PC-9 (cell line): ENCODE measurements at regions not wholly inside any gene's neighbourhood (a gene's known extent, or its start where the extent isn't known, plus 50 kb on each side); places are given as distances from the start of the nearest gene placed in this dataset.

Source experiments
- BruUV-seq: library from RNA; stranded (reverse); fragments of 400-500 nt; replicated peaks from 2 replicates; lab custom pipeline; 2021; lab: Mats Ljungman, UMichigan
- CTCF ChIA-PET: fragments of 300-600 bp; sonication (Branson Sonifier 250); formaldehyde crosslinking; loops from one replicate; lab custom pipeline; 2022; ENCODE audit warnings: antibody characterized with exemption; lab: Charles Lee
- POLR2A ChIA-PET: fragments of 300-600 bp; sonication (Branson Sonifier 250); formaldehyde crosslinking; loops from one replicate; lab custom pipeline; 2022; ENCODE audit warnings: antibody characterized with exemption; ENCODE audit not compliant: unreplicated experiment; lab: Charles Lee
- DNase-seq, 2 experiments: peaks; one replicate each; pipeline versions ENCODE4 v3.0.0 to v3.0.0-alpha.2; 2015 to 2022; ENCODE audit warnings: mixed read lengths in 1 of 2
- H2AFZ ChIP-seq: fragments of 200-600 bp; sonication (generic); 2 replicates; pipeline ENCODE4 v1.8.1; 2017; ENCODE audit warnings: antibody characterized with exemption
- H3F3A ChIP-seq: fragments of 200-600 bp; sonication (generic); 2 replicates; pipeline ENCODE4 v1.8.1; 2017; ENCODE audit warnings: antibody characterized with exemption, mild to moderate bottlenecking, low read depth; ENCODE audit not compliant: insufficient read depth
- H3K27ac ChIP-seq: fragments of 200-600 bp; sonication (generic); 2 replicates; pipeline ENCODE4 v1.6.1; 2016; ENCODE audit warnings: mixed run types
- H3K27me3 ChIP-seq: fragments of 200-600 bp; sonication (generic); 2 replicates; pipeline ENCODE4 v1.6.1; 2016; ENCODE audit warnings: low read depth, mixed run types; ENCODE audit not compliant: insufficient read depth
- H3K36me3 ChIP-seq: fragments of 200-600 bp; sonication (generic); 2 replicates; pipeline ENCODE4 v1.6.1; 2016; ENCODE audit warnings: low read depth, mixed run types
- H3K4me1 ChIP-seq: fragments of 200-600 bp; sonication (generic); replicated peaks from 2 replicates; pipeline ENCODE4 v1.6.1; 2016; ENCODE audit warnings: mixed run types; ENCODE audit not compliant: insufficient read depth
- H3K4me2 ChIP-seq: fragments of 200-600 bp; sonication (generic); 2 replicates; pipeline ENCODE4 v1.6.1; 2017; ENCODE audit warnings: mixed run types
- H3K4me3 ChIP-seq: fragments of 200-600 bp; sonication (generic); 2 replicates; pipeline ENCODE4 v1.6.1; 2016; ENCODE audit warnings: mixed run types
- H3K79me2 ChIP-seq: fragments of 200-600 bp; sonication (generic); 2 replicates; pipeline ENCODE4 v1.6.1; 2017; ENCODE audit warnings: low read depth, mixed run types
- H3K9me2 ChIP-seq: fragments of 200-600 bp; sonication (generic); 2 replicates; pipeline ENCODE4 v1.8.1; 2017; ENCODE audit warnings: mild to moderate bottlenecking; ENCODE audit not compliant: insufficient read depth
- H3K9me3 ChIP-seq: fragments of 200-600 bp; sonication (generic); 2 replicates; pipeline ENCODE4 v1.8.1; 2016; ENCODE audit warnings: low read depth; ENCODE audit not compliant: insufficient read depth
- H4K20me1 ChIP-seq: fragments of 200-600 bp; sonication (generic); 2 replicates; pipeline ENCODE4 v1.8.1; 2017; ENCODE audit not compliant: insufficient read depth
- EZH2 ChIP-seq: fragments of 200-600 bp; sonication (generic); IDR thresholded peaks from 2 replicates; pipeline ENCODE4 v1.8.0; 2017; ENCODE audit warnings: antibody characterized with exemption, low read depth
- intact Hi-C: fragments of 100-400 bp; cut with micrococcal nuclease; formaldehyde crosslinking; loops from one replicate; pipeline ENCODE4 v1.10.0; 2022; ENCODE audit not compliant: unreplicated experiment
- TF ChIP-seq, protein P1 (sequence below): fragments of 200-600 bp; sonication (generic); conservative IDR thresholded peaks from 2 replicates; pipeline ENCODE4 v1.6.1; 2017; ENCODE audit warnings: mixed run types, antibody characterized with exemption, mild to moderate bottlenecking, moderate library complexity

DNA sequence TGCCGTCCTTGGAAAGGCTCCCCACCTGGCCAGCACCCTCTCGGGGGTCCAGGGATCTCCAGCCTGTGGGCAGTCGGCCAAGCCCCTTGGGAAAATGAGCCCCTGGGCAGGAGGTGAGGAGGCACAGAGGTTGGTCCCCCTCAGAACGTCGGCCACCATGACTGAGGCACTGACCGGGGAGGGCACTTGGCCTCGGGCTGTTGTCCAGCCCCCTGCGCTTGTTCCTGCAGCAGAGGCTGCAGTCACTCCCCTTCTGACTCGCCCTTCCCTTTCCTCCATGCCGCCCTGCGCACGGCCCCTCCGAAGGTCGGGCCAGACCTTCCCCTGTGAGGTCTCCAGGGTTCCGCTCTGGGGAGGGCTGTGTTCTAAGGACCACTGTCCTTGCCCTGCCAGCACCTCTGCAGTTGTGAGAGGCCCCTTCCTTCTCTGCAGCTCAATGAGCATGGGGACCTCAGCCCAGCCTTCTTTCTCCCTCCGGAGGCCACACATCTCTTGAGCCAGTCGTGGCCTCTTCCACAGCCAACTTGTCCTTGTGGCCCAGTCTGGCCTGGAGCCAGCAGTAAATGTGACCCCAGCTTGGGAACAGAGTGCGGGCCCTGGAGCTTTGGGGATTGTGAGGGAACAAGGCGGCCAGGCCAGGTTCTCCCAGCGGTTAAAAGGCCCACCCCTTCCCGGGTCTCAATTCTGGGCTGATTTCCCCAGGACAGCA, 195.5 kb downstream of the DLL1 start:
- Histone ChIP-seq H3K27ac (no peak overlapping the region), H3K4me1 (no peaks in the 10 kb centered on the region), H4K20me1 (no peaks in the 10 kb centered on the region), H3K9me2 (no peaks in the 10 kb centered on the region), H3K4me2 (no peak overlapping the region), H3F3A (no peaks in the 10 kb centered on the region), H3K9me3 (no peaks in the 10 kb centered on the region), H3K4me3 (no peak overlapping the region), H2AFZ (no peak overlapping the region), H3K36me3 (no peaks in the 10 kb centered on the region), H3K79me2 (no peaks in the 10 kb centered on the region), H3K27me3 (peaks cover 90% of the 10 kb centered on the region)
- no peak for DNase-seq
- POLR2A ChIA-PET = no interaction called here
- CTCF ChIA-PET = no interaction called here
- intact Hi-C loops = no loop called here
- TF ChIP-seq, protein P1, sequence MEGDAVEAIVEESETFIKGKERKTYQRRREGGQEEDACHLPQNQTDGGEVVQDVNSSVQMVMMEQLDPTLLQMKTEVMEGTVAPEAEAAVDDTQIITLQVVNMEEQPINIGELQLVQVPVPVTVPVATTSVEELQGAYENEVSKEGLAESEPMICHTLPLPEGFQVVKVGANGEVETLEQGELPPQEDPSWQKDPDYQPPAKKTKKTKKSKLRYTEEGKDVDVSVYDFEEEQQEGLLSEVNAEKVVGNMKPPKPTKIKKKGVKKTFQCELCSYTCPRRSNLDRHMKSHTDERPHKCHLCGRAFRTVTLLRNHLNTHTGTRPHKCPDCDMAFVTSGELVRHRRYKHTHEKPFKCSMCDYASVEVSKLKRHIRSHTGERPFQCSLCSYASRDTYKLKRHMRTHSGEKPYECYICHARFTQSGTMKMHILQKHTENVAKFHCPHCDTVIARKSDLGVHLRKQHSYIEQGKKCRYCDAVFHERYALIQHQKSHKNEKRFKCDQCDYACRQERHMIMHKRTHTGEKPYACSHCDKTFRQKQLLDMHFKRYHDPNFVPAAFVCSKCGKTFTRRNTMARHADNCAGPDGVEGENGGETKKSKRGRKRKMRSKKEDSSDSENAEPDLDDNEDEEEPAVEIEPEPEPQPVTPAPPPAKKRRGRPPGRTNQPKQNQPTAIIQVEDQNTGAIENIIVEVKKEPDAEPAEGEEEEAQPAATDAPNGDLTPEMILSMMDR = no peak
- no peak for TF ChIP-seq EZH2
- BruUV-seq = no TSS peak

DNA sequence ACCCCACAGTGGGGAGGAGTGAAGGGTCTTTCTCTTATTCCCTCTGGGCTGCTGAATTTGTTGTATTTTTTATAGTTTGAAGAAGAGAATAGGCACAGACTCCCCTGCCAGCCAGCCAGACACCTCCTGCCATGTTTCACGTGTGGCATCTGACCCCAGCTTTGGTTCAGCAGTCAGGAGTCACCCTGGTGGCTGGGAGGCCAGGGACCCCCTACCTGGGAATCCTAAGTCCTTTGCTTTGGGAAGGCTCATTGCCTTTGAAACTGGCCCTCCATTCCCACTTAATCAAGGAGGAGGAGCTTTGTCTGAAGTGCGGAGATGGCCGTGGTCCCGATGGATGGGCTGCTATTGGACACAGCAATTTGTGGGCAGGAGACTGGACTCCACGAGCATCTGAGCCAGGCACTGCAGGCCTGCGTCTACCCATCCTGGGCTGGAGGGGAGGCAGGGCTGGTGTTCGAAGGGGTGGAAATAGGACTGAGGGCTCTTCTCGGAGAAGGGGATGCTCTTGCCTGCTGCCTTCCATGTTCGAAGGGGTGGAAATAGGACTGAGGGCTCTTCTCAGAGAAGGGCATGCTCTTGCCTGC, 196.1 kb downstream of the DLL1 start:
- Histone ChIP-seq H3K36me3 (no peaks in the 10 kb centered on the region), H3K4me3 (no peak overlapping the region), H3K27me3 (peaks cover 89% of the 10 kb centered on the region), H3K4me2 (no peak overlapping the region), H3K9me3 (no peaks in the 10 kb centered on the region), H3K27ac (no peak overlapping the region), H3F3A (no peaks in the 10 kb centered on the region), H4K20me1 (no peaks in the 10 kb centered on the region), H3K9me2 (no peaks in the 10 kb centered on the region), H3K4me1 (no peaks in the 10 kb centered on the region), H2AFZ (no peak overlapping the region), H3K79me2 (no peaks in the 10 kb centered on the region)
- intact Hi-C loops = no loop called here
- POLR2A ChIA-PET = no interaction called here
- CTCF ChIA-PET = no interaction called here
- no peak for DNase-seq
- TF ChIP-seq, protein P1 = no peak
- TF ChIP-seq EZH2 = no peak
- no TSS peak for BruUV-seq

DNA sequence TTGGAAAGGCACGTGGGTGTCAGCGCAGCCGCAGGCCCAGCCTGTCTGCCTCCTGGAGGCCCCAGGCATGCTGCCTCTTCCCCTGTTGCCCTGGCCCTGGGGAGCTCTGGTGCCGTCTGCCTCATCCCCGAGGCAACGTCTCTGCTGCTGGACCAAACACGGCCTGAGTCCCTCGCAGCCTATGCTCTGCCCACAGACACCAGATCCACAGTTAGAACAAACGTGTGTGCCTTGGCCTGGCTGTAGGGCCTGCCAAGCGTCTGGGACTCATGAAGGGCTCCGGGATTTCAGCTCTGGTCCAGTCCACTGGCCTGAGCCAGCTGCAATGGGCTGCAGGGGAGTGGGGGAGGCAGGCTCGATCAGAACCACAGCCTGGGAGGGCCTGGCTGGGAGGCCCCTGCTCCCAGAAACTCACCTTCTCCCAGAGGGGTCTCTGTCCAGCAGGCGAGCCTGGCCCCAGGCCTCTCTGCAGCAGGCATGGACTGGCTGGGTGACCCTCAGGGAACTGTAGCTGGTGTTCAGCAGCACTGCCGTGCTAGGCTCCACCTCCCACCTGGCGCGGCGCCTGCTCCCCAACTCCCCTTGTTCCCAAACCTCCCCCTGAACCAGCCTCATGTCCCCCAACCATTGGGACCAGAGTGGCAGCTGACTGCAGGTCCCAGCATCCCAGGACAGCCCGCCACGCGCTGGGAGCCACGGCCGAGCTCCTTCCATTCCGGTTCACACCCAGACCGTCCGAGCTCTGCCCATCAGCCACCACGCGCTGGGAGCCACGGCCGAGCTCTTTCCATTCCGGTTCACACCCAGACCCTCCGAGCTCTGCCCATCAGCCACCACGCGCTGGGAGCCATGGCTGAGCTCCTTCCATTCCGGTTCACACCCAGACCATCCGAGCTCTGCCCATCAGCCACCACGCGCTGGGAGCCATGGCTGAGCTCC, 197.0 kb downstream of the DLL1 start:
- Histone ChIP-seq H3F3A (no peaks in the 10 kb centered on the region), H2AFZ (no peak overlapping the region), H3K4me3 (no peak overlapping the region), H3K27me3 (peaks cover 81% of the 10 kb centered on the region), H3K4me1 (no peaks in the 10 kb centered on the region), H4K20me1 (no peaks in the 10 kb centered on the region), H3K9me3 (no peaks in the 10 kb centered on the region), H3K9me2 (no peaks in the 10 kb centered on the region), H3K27ac (no peak overlapping the region), H3K79me2 (no peaks in the 10 kb centered on the region), H3K36me3 (no peaks in the 10 kb centered on the region), H3K4me2 (no peak overlapping the region)
- ChIA-PET POLR2A (no interaction called here), CTCF (no interaction called here)
- no peak for DNase-seq
- TF ChIP-seq, protein P1 = no peak
- TF ChIP-seq EZH2 = no peak
- intact Hi-C loops = no loop called here
- BruUV-seq = no TSS peak
